HG03460 (cell line): ENCODE measurements at regions not wholly inside any gene's neighbourhood (a gene's known extent, or its start where the extent isn't known, plus 50 kb on each side); places are given as distances from the start of the nearest gene placed in this dataset.

Experiments used
- ATAC-seq: cut with Tn5 transposase; IDR thresholded peaks from one replicate; pipeline ENCODE4 v1.9.1; 2021; ENCODE audit not compliant: unreplicated experiment

DNA sequence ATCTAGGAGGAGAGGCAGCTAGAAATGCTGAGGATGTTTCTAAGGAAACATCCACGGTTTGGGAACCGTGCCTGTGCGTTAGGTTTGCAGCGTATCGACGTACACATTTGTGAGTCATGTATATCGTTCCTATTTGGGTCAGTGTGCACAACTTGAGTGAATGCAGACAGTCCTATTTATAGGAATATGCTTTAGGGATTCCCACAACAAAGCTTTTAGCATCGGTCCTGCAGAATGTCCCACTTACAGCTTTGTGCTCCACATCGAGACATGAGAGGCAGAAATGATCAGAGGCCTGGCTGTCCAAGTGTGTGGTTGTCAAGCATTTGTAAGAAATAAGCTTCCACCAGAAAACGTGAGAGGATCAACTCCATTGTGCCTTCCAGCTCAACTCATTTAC is 1282.7 kb upstream of the WWC1 start:
- ATAC-seq = no peak

DNA sequence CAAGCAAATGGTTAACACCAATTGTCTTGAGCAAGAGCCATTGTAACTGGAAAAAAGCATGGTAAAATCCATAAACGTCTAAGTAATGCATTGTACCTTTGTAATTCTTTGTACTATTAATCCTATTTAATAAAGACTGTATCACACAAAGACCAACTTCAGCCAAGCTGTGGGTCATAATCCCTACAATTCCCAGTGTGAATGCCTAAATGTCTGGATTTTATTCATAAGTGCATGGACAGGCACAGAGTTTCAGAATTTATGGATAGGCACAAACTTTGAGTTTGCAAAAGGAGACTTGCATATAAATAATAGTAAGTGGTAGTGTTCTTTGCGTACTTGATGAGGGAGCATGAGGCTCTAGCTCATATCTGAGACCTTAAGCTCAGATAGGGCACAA is 1280.2 kb upstream of the WWC1 start:
- no peak for ATAC-seq

DNA sequence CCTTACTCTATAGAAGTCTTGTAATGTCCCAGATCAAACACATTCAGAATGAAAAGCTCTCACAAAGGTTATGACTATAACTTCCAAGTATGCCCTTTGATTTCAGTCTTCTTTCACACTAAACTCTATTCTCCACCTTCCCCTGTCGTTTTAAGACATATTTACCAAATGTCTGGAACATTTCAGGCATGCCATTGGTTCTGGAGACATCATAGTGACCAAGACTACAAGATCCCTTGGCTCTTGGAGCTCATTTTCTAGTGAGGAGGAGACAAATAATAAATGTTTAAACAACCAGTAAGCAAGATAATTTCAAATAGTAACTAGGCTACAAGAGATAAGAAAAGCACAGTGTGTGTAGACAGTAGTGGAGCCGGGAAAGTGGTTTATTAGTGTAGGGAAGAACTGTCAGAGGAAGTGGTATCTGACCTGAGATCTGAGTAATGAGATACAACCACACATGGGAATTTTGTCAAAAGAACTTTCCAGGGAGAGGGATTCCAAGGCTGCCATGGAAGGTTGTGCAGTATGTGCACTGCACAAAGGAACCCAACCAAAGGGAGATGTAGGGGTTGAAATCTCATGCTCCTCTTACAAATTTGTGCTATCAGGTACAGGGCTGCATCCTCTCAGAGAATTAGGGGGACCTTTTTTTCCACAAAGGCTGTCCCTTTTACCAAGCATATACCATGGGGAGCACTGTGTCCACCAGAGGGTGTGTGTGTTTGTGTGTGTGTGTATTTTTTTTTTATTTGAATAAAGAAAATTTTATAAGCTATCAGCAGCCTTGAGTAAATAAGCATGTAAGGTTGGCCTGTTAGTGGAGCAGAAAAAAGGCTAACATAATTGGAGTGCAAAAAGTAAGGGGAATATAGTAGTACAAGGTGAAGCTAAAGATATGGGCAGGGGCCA is 1279.1 kb upstream of the WWC1 start:
- ATAC-seq = no peak

DNA sequence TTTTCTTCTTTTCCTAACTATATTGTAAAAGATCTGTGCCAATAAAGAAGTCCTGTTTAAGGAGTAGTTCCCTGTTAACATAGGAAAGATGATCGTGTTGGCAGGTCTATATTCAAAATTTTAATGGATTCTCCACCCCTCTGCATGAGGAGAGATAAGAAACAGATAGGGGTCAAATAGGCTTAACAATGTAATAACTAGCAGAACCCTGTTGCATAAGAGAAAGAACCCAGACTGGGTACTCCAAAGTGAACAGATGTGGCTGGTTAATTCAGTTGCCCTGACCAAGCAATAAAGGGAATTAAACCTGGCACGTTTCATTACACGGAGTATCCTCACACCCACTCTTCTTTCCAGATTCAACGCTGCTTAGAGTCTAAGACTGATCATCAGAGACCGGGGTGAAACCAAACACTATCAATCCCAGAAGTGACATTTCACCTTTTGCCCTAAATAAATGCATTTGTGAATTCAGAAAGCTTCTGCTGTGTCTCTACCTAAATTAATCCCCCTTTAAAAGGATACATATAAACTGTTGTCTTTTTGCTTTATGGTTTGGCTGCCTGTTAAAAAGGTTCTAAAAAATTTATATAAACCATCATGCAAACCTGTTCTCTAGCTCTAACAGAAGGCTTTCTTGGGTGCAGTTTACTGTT is 1276.9 kb upstream of the WWC1 start:
- ATAC-seq = no peak

DNA sequence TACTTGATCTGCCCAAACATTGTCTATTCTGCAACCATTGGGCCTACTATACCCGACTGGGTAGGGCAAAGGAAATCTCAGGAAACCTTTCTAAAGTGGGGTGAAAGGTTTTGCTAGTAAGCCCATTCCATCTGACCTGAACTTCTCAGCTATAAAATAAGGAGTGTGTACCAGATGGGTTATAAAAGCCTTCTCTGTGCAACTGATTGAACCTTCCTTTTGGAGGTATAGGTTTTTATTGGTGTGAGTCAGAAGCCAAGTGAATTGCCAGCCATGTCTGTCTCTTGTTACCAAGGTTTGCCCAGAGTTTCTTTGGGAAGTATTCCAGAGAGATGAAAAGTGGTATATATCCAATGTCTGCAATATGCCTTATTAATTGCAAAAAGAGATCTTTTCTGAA is 1271.0 kb upstream of the WWC1 start:
- no peak for ATAC-seq

DNA sequence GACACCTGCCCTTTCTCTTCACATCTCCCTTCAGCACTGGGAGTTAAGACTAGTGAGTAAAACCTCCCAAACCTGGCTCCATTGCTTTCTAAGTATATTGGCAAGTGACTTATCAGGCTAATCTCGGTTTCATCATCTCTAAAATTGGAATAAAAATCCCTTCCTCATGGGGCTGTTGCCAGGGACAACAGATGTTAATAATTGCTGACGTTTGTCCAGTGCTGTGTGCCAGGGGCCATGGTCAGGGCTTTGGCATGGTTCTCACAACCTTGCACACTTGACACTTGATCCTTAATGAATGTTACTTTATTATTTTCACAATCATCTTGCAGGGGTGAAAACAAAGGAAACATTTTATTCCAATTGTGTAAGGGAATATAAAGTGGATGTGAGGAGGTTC is 1262.0 kb upstream of the WWC1 start:
- ATAC-seq = no peak

DNA sequence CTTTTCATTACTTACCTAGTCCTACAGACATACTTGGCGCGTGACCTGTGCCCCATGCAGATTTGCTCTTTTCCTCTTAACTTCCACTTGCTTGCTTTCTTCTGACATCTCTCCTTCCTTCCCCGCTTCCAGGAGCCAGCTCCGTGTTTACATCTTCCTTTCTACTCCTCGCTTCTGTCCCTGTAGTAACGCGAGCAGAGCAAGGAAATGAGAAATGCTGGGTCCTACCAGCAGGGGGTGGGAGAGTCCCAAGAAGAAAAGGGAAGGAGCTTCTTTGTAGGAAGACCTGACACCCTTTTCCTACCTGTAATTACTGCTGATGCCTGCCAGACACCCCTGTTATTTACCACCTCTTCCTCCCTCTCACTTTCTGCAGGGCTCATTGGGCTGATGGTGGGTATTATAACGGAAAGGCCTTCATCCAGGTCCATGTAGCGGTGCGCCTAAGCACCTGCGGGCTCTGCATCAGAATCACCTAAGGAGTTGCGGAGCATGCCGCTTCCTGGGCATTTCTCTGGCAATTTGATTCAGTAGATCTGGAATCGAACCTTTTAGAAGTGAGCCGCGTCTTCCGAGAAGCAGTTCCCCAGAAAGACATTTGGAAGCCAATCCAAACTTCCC is 1260.8 kb upstream of the WWC1 start:
- no peak for ATAC-seq

DNA sequence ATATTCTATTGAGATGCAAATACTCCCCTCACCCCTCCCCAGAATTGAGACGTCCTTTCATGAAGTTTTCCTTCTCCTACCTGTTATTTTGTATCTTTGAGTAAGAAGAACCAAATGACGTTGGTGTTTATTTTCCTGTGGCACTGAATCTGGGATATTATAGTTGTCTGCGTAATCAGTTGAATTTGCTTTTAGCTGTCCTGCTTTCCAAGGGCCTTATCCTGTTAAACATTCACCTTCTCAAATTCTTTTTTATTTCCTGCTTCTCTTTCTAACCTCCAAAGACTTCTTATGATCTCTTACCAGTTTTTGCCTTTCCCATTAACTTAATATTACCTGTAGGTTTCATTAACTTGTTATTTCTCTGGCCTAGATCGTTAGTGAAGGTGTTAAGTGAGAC is 1254.9 kb upstream of the WWC1 start:
- ATAC-seq = no peak

DNA sequence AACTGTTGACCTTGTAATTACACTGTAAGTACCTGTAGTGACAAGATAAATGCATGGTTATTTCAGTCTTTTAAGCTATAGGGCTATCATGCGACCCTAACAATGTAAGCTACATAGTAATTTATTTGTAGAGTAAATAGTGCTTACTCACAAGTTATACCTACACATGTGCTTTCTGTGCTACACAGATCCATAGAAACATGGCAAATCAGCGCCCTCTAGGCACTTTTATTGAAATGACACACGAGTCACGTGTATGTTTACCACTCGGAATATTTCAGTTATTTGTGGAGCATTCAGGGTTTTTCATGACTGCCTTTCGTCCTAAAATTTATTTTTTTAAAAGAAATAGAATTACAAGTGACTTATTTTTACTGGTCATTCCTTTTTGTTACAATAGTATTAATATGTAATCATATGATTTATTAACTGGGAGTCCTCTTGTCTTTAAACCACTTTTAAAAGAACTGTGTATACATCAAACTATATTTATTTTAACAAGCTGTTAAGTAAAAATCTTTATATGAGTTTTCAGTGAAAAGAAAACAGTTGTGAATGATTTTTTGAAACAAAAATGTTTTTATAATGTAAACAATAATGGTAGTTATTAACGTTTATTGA is 1242.3 kb upstream of the WWC1 start:
- ATAC-seq = no peak

DNA sequence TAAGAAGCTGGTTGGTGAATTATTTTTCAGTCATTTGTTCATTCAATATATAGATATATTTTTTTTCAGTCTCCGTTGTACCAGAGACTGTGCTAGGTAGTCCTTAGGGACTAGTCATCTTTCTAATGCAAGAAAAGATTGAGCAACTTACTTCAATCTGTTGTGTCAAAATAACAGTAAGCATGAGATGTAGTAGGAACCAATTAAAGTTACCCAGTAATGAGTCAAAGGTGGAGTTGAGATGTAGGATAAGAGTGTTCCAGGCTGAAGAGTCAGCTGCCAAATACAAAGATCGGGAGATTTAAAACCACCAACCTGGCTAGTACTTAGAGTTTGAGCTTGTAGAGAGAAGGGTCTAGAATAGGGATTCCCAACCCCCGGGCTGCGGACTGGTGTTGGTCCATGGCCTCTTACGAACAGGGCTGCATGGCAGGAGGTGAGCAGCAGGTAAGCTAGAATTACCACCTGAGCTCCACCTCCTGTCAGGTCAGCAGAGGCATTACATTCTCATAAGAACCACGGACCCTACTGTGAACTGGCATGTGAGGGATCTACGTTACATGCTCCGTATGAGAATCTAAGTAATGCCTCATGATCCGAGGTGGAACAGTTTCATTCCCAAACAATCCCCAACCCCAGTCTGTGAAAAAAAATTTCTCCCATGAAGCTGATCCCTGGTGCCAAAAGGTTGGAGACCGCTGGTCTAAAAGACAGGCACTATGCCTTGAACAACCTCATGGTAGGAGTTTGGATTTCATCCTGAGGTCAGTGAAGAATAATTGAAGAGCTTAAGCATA is 1241.5 kb upstream of the WWC1 start:
- no peak for ATAC-seq

DNA sequence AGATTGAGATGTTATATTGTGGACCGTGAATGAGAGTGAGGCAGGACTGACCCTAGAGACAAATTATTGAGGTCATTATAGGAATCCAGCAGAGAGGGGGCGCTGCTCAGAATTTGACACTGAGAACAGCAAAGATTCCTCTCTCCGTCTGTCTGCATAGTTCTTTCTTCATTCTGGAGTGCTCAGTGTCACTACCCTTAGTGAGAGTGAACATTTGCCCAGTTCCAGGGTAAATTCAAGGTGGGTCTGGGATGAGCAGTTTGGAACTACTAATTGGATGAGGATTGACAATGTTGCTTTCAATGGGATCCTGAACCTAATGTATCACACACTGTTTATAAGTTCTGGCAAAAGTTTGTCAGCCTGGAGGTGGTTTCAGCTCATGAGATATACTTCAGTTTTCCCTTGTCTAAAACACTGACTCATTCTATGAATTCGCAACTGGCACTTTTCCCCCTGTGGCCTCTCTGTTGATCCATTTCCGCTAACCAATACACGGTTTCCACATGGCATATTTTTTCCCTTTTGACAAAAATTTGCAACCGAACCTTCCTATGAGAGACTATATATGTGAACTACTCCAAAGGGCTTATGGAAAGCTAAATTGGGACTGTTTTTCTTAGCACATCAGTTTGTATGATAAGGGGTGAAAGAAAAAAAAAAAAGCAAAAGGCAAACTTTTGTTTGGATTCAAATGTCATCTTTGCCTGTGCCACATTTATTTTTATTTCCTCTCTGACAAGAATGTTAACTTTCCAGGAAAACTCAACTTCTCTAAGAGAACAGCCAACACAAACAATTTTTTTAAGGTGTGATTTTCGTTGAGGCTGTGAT is 1240.7 kb upstream of the WWC1 start:
- ATAC-seq = no peak

DNA sequence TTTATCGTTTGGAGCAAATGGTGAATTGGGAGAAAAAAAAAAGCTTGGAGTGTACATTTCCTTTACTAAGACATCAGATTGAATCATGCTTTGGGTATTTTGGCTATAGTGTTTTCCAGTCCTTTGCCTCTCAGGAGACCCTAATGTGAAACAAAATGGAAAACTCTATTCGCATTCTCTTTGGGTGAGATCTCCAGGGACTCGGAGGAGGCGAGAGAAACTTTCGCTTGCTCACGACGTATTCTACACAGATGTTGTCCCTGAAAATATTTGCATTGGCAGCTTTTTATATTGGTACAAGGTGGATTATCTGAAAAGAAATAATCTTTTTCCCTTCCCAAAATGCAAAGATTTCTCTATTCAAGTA is 1240.1 kb upstream of the WWC1 start:
- no peak for ATAC-seq

DNA sequence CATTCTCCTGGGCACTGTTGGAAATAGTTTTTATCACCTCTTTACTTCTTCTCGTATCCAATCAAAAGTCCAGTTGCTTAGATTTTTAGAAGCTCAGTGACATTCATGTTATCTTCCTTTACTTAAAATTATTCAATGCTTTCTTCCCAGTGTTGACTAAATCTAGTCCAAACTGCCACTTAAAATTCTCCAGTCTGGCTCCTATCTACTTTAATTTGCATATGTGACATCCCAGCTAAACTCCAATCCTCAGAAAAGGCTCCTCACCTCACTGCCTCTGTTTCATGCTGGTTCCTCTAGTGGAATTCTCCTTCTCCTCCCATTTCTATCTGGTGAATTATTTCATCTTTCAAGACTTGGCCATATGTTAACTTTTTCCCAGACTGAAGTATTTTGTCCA is 1238.7 kb upstream of the WWC1 start:
- ATAC-seq = no peak

DNA sequence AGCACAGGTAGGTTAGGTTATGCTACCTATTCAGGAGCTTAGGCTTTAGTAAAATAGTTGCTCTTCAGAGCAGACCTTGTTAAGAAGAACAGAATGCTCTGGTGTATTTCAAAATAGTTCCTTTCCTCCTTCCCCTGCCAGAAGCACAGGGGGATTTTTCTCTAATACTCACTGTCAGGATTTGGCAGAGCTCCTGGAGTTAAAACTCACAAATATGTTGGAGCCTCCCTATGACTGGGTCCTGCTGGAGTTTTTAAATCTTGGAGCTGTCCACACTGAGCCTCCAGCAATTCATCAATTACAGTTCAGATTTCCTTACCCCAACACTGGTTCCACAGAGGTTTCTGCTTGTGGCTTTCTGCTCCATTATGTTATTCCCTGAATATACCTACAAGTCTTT is 1233.8 kb upstream of the WWC1 start:
- ATAC-seq = no peak

DNA sequence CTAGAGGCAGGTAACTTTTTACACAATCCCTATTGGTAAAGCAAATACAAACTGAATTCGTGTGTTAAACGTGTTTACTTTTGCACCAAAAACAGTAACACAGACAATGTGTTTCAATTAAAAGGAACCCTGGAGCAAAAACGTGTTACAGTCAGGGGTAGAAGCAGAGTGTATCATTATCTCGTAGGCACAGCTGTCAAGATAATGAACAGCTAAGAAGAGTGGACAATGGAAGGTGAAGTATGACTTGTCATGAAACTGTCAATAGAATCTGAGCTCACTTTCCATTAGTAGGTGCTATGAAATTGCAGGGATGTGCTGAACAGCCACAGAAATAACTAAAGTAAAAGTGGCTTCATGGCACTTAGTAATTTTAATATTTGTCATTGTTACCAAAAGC is 1229.8 kb upstream of the WWC1 start:
- ATAC-seq = no peak

DNA sequence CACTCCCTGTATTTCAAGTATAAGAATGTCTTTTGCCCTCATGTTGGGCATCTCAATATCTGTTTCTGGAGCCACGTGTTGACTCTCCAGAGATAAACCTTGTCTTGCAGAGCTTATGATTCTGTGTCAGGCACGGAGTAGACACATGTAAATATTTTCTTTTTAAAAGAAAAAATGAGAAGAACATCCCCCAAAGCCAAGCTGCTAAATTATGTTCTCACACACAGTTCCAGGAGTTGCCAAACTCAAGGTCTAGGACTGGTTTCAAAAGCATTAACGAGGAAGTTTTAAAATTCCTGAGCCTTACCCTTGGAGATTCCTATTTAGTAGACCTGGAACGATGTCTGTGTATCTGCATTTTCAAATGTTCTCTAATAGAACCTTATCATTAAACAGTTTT is 1228.3 kb upstream of the WWC1 start:
- no peak for ATAC-seq

DNA sequence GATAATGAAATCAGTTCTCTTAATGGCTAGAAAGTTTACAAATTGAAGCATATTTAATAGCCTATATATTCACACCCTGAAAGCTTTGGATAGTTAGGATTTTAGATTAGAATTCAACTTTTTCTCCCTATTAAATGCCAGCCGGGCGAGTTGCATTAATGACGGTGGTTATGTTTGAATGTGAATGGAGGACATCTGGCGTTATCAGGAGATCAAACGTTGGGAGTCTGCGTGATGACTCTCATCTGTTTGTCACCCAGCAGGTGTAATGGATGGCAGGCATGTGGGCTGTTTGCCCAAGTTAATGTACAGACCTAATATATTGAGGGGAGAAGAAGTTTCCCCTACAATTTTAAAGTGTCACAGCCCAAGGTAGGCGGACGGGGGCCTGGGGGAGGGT is 1227.7 kb upstream of the WWC1 start:
- no peak for ATAC-seq

DNA sequence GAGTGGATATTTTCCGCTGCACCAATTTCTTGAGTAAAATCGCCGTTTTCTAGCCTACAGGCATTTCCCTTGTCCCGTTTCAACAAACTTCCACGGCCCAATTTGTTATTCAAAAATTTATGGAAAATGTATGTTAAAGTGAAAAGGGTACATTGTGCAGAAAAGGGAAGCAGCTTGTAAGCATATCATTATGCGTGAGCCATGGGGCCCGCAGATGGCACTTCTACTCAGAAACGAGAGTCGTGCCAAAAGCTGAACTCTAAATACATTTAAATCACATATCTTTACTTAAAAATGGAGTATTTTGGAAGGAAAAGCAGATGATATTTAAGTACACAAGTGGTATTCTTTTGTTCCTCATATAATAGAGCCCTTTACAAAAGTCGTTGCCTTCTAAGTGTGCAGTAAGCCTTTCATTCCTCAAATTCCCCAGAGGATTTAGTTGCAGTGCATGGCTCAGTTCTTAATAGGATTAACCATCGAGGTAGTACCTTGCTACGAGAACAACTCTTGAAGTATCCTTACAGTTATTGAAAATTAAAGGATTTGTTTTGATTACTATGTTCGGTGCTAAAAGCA is 1227.2 kb upstream of the WWC1 start:
- ATAC-seq = no peak

DNA sequence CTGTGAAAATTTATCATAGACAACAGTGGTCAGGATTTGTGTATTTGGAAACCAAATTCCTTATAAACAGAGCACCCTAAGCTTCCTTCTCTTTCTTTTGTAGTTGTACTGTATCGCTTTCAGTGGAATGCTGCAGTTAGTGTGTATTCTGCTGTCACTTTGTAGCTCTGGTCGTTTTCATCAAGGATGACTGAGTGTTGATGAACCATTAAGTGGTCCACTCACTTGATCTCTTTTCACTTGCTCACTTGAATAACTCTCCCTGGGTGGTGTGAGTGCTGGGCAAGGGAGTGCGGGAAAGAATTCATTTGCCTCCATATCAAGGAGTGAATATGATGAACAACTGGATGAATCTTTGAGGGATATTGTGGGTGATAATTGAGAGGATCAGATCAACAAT is 1225.7 kb upstream of the WWC1 start:
- ATAC-seq = no peak
